Stimulated activated naive CD8-positive, alpha-beta T cell treated with anti-CD3 and anti-CD28 coated beads, Interleukin-15, amount 100 ng/mL, for 72 hours (primary cell): ENCODE measurements at regions not wholly inside any gene's neighbourhood (a gene's known extent, or its start where the extent isn't known, plus 50 kb on each side); places are given as distances from the start of the nearest gene placed in this dataset.
"Not testable (repeated sequence)": the region's sequence is repeated elsewhere in the genome, so short reads cannot be mapped to it uniquely, and the experiment has no call there.

ENCODE experiments used
- ATAC-seq: fragments of 150-1000 bp; cut with Tn5 transposase; 2 replicates; pipeline ENCODE4 v1.10.0; 2021; ENCODE audit warnings: mild to moderate bottlenecking, moderate library complexity
- DNase-seq, 2 donors: peaks; one replicate each; pipeline ENCODE4 v3.0.0; 2021 to 2022
- H3K27ac Mint-ChIP-seq, 2 donors: one replicate each; pipeline ENCODE4 v1.8.0; 2022; ENCODE audit warnings: mild to moderate bottlenecking in 2 of 2, mixed read lengths in 2 of 2, moderate library complexity in 2 of 2
- H3K27me3 Mint-ChIP-seq: one replicate; pipeline ENCODE4 v1.8.0; 2022; ENCODE audit warnings: mixed read lengths
- H3K4me1 Mint-ChIP-seq: one replicate; pipeline ENCODE4 v1.8.0; 2022; ENCODE audit warnings: mild to moderate bottlenecking, mixed read lengths
- H3K4me3 Mint-ChIP-seq, 2 donors: one replicate each; pipeline ENCODE4 v1.8.0; 2022; ENCODE audit warnings: mild to moderate bottlenecking in 2 of 2, mixed read lengths in 2 of 2, moderate library complexity in 1 of 2
- H3K9me3 Mint-ChIP-seq, 2 donors: one replicate each; pipeline ENCODE4 v1.8.0; 2022; ENCODE audit warnings: mixed read lengths in 2 of 2

- Mint-ChIP-seq H3K9me3 (no peaks in the 10 kb centered on the region), H3K4me1 (no peaks in the 10 kb centered on the region)
Measured at GRCh38 chr1:78232630-78233029, 186.9 kb downstream of the GIPC2 start.

GRCh38 chr1:78234496-78234895 lies 188.7 kb downstream of the GIPC2 start:
- Mint-ChIP-seq H3K4me1 (no peaks in the 10 kb centered on the region), H3K27me3 (no peaks in the 10 kb centered on the region), H3K27ac (no peak overlapping the region), H3K4me3 (no peak overlapping the region), H3K9me3 (no peaks in the 10 kb centered on the region)
- no peak for ATAC-seq
- no peak for DNase-seq

More at GRCh38 chr1:78232630-78233029, 186.9 kb downstream of the GIPC2 start:
- no peak for ATAC-seq
- DNase-seq = no peak
- H3K27me3 Mint-ChIP-seq = no peaks in the 10 kb centered on the region
- H3K27ac Mint-ChIP-seq = no peak overlapping the region
- no peak overlapping the region for H3K4me3 Mint-ChIP-seq

GRCh38 chr1:78236716-78237115 lies 190.9 kb downstream of the GIPC2 start:
- H3K27me3 Mint-ChIP-seq = no peaks in the 10 kb centered on the region
- no peak overlapping the region for H3K4me3 Mint-ChIP-seq
- H3K4me1 Mint-ChIP-seq = no peaks in the 10 kb centered on the region
- ATAC-seq = no peak
- DNase-seq = no peak
- no peaks in the 10 kb centered on the region for H3K9me3 Mint-ChIP-seq
- H3K27ac Mint-ChIP-seq = no peak overlapping the region

DNA sequence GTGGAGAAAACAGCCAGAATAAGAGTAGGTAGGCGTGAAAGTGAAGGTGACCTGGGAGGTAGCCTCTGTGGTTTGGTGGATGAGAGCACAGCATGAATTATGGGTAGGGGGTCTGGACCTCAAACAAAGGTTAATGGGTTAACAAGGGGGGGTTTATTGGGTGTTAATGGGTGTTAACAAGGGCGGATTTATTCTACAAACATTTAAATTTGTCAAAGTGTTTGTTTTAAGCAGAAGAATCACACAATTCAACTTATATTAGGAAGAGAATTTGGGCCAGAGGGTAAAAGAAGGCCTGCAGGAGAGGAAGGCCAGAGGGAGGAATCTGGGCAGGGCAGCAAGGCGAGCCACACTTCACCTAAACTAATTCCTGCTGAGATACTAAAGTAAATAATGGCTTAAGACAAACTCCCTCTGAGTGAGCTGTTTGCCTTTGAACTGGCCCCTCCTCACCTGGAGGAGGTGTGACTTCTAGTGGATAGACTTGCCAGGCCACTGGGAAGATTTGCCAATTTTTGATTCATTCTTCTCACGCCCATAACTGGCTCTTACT lies 191.7 kb downstream of the GIPC2 start:
- Mint-ChIP-seq H3K4me1 (no peaks in the 10 kb centered on the region), H3K4me3 (no peak overlapping the region), H3K27ac (no peak overlapping the region), H3K27me3 (no peaks in the 10 kb centered on the region), H3K9me3 (peaks cover 0 to under 1% of the 10 kb centered on the region in 2 donors)
- ATAC-seq (no peak), DNase-seq (no peak)

DNA sequence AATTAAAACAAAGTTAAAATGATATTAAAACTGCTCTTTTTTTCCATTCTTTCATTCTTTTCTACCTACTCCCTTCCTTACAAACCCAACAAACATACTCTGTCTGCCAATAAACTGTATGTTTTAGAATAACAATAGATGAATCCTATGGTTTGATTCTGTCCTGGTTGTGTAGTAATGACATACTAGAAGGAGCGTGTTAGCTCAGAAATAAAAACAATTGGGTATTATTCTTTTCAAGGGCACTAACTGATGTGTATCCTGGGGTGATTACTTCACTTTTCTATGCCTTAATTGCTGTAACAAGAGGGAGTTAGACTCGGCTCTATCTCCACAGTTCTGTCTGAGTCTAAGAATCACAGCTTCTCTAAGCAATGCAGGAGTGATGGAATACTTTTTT lies 194.4 kb downstream of the GIPC2 start:
- Mint-ChIP-seq H3K27me3 (no peaks in the 10 kb centered on the region), H3K4me3 (no peak overlapping the region), H3K9me3 (peaks cover 0 to 6% of the 10 kb centered on the region in 2 donors), H3K27ac (no peak overlapping the region), H3K4me1 (no peaks in the 10 kb centered on the region)
- ATAC-seq (no peak), DNase-seq (no peak)

- Mint-ChIP-seq H3K4me1 (no peaks in the 10 kb centered on the region), H3K27me3 (no peaks in the 10 kb centered on the region), H3K9me3 (peaks cover 0 to 6% of the 10 kb centered on the region in 2 donors), H3K4me3 (no peak overlapping the region), H3K27ac (no peak overlapping the region)
- DNase-seq (no peak), ATAC-seq (no peak)
Measured at GRCh38 chr1:78240755-78241154, 195.0 kb downstream of the GIPC2 start.

GRCh38 chr1:78247079-78247478 lies 201.3 kb downstream of the GIPC2 start:
- ATAC-seq = no peak
- H3K9me3 Mint-ChIP-seq = peaks cover 0 to 6% of the 10 kb centered on the region in 2 donors
- no peaks in the 10 kb centered on the region for H3K4me1 Mint-ChIP-seq
- no peak overlapping the region for H3K27ac Mint-ChIP-seq
- H3K27me3 Mint-ChIP-seq = peaks cover 9% of the 10 kb centered on the region
- no peak for DNase-seq
- no peak overlapping the region for H3K4me3 Mint-ChIP-seq

GRCh38 chr1:78250201-78250600 lies 204.4 kb downstream of the GIPC2 start:
- DNase-seq (no peak), ATAC-seq (no peak)
- H3K4me1 Mint-ChIP-seq = no peaks in the 10 kb centered on the region
- no peak overlapping the region for H3K4me3 Mint-ChIP-seq
- peaks cover 9% of the 10 kb centered on the region for H3K27me3 Mint-ChIP-seq
- no peak overlapping the region for H3K27ac Mint-ChIP-seq
- H3K9me3 Mint-ChIP-seq = no peaks in the 10 kb centered on the region

DNA sequence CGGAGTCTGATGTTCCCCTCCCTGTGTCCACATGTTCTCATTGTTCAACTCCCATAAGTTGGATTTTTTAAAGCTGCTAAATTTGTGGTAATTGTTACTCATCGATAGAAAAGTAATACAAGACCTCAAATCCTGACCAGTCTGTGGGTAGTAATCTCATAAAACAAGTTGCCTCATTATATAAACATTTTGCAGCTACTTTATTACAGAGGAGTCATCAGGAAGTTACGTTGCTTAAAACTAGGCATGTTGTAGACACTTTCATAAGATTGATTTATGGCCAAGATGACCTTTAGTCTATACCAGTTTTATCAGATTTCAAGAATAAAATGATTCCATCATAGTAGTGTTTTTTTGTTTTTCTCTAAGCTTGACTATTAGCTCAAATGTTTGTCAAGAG lies 208.8 kb downstream of the GIPC2 start:
- ATAC-seq = no peak
- no peak overlapping the region for H3K27ac Mint-ChIP-seq
- no peak for DNase-seq
- H3K4me1 Mint-ChIP-seq = no peaks in the 10 kb centered on the region
- peaks cover 0 to 6% of the 10 kb centered on the region in 2 donors for H3K9me3 Mint-ChIP-seq
- H3K27me3 Mint-ChIP-seq = peaks cover 16% of the 10 kb centered on the region
- no peak overlapping the region for H3K4me3 Mint-ChIP-seq

DNA sequence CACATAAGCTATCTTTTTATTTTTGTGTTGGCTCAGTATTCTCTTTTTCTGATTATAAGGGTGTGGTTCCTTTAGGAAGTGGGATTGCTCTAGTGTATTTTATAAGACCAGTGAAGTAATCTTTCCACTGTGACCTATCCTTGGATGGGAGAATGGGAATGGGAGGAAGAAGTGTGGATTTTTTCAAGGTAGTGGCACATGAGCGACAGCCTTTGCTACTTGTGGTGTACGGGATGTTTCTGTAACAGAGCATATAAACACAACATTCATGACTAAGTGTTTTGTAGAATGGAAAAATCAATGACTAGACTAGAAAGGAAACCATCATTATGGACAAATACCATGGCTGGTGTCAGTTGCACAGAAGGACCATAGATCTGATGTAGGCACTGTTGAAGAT lies 209.6 kb downstream of the GIPC2 start:
- DNase-seq (no peak), ATAC-seq (no peak)
- Mint-ChIP-seq H3K27ac (no peak overlapping the region), H3K4me1 (no peaks in the 10 kb centered on the region), H3K9me3 (peaks cover 0 to 14% of the 10 kb centered on the region in 2 donors), H3K4me3 (no peak overlapping the region), H3K27me3 (peaks cover 14% of the 10 kb centered on the region)

DNA sequence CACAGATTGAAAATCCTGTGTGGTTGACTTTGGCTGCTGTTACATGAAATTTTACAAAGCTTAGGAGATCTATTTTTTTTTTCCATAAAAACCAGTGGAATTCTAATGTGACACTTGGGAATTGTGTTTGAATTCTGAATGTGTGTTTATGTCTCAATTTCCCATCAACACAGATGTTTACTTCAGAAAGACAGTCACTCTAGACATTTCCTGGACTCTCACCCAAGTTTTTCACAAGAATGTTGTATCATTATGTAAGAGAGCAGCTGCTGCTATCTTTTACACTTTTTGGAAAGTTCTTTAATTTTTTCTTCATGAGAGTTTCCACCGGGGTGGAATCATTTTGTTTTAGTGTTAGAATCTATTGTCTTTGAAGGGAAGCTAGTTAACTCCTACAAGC lies 210.1 kb downstream of the GIPC2 start:
- H3K27me3 Mint-ChIP-seq = peaks cover 9% of the 10 kb centered on the region
- no peaks in the 10 kb centered on the region for H3K4me1 Mint-ChIP-seq
- no peak for DNase-seq
- no peak overlapping the region for H3K4me3 Mint-ChIP-seq
- ATAC-seq = no peak
- H3K9me3 Mint-ChIP-seq = peaks cover 0 to 14% of the 10 kb centered on the region in 2 donors
- no peak overlapping the region for H3K27ac Mint-ChIP-seq

DNA sequence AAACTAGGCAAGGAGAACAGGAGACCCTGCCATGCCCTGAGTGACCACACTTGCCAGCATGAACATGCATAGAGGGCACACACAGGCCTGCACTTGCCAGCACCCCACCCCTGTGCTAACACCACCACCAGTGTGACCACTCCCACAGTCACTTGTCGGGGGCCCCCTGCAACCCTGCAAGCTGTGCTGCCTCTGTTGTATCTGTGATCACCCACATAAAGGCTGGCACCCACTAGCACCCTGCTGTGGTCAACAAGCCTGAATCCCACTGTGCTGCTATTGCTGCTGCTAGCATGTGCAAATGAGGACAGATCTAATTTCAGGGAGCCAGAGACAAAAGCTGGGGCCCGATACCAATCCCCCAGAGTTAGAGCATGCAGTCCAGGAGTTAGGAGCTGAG lies 217.7 kb downstream of the GIPC2 start:
- H3K27ac Mint-ChIP-seq = no peak overlapping the region
- H3K9me3 Mint-ChIP-seq = peaks cover 0 to 17% of the 10 kb centered on the region in 2 donors
- H3K27me3 Mint-ChIP-seq = no peaks in the 10 kb centered on the region
- no peaks in the 10 kb centered on the region for H3K4me1 Mint-ChIP-seq
- H3K4me3 Mint-ChIP-seq = no peak overlapping the region
- DNase-seq = no peak
- no peak for ATAC-seq

GRCh38 chr1:78263946-78264345 lies 218.2 kb downstream of the GIPC2 start:
- ATAC-seq (no peak), DNase-seq (no peak)
- Mint-ChIP-seq H3K27me3 (no peaks in the 10 kb centered on the region), H3K27ac (no peak overlapping the region), H3K9me3 (peaks cover 0 to 17% of the 10 kb centered on the region in 2 donors), H3K4me1 (no peaks in the 10 kb centered on the region), H3K4me3 (no peak overlapping the region)

DNA sequence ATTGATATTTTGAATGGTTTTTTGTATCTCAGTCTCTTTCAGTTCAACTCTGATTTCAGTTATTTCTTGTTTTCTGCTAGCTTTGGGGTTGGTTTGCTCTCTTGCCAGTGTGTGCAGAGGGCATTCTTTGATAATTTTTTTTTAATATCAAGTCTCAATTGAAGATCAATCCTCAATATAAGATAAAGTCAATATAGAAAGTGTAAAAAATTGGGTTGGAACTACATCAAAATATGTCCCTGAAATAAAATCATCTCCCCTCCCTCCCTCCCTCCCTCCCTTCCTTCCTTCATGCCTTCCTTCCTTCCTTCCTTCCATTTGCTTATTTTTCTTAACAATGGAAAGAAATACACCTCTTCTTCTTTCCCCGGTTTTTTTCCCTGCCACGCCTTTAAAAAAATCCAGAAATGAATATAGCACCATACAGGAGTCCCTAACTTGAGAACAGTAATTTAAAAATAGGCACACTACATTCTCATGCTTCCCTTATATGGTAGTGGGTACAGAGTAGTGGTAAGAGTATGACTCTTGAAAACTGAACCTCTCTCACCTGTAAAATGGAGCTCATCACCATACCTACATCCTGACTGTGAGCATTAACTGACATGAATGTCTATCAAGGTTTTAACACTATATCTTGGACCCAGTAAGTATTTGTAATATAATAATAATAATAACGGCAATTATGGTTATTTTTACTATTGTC lies 221.9 kb downstream of the GIPC2 start:
- DNase-seq = no peak
- ATAC-seq = no peak
- no peak overlapping the region for H3K4me3 Mint-ChIP-seq
- H3K9me3 Mint-ChIP-seq = peaks cover 0 to 9% of the 10 kb centered on the region in 2 donors
- no peak overlapping the region for H3K27ac Mint-ChIP-seq
- H3K4me1 Mint-ChIP-seq = no peaks in the 10 kb centered on the region
- no peaks in the 10 kb centered on the region for H3K27me3 Mint-ChIP-seq

GRCh38 chr1:78269591-78269990 lies 221.2 kb upstream of the PTGFR start:
- Mint-ChIP-seq H3K9me3 (peaks cover 0 to 9% of the 10 kb centered on the region in 2 donors), H3K27me3 (no peaks in the 10 kb centered on the region), H3K27ac (no peak overlapping the region), H3K4me1 (no peaks in the 10 kb centered on the region), H3K4me3 (no peak overlapping the region)
- DNase-seq = no peak
- ATAC-seq = no peak

DNA sequence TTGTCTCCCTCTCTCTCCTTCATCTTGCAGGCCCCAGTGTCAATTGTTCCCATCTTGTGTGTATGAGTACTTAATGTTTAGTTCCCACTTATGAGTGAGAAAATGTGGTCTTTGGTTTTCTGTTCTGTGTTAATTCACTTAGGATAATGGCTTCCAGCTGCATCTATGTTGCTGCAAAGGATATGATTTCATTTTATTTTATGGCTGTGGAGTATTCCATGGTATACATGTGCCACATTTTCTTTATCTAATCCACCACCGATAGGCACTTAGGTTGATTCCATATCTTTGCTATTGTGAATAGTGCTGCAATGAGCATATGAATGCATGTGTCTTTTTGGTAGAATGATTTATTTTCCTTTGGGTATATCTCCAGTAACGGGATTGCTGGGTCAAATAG lies 219.4 kb upstream of the PTGFR start:
- ATAC-seq, H3K27me3 Mint-ChIP-seq, DNase-seq: not testable (repeated sequence)

GRCh38 chr1:78274814-78275213 lies 216.0 kb upstream of the PTGFR start:
- Mint-ChIP-seq H3K27me3 (no peaks in the 10 kb centered on the region), H3K27ac (no peak overlapping the region), H3K4me1 (no peaks in the 10 kb centered on the region), H3K4me3 (no peak overlapping the region), H3K9me3 (no peaks in the 10 kb centered on the region)
- DNase-seq (no peak), ATAC-seq (no peak)

More for the DNA sequence above, 219.4 kb upstream of the PTGFR start:
- not testable (repeated sequence) for H3K4me1 Mint-ChIP-seq, H3K4me3 Mint-ChIP-seq, H3K9me3 Mint-ChIP-seq, H3K27ac Mint-ChIP-seq
